Thymus (tissue), 11 donors: ENCODE measurements at regions not wholly inside any gene's neighbourhood (a gene's known extent, or its start where the extent isn't known, plus 50 kb on each side); places are given as distances from the start of the nearest gene placed in this dataset.

Experiments
- DNase-seq, 9 donors: peaks; one replicate each; pipeline ENCODE4 v3.0.0-alpha.2; 2013; ENCODE audit warnings: low spot score in 9 of 9, low read depth in 6 of 9, missing footprints in 1 of 9
- H3K27ac ChIP-seq, 2 donors: one replicate each; pipeline ENCODE4 v1.5.1; 2013; ENCODE audit warnings: control low read depth in 1 of 2, low read depth in 1 of 2, low read length in 1 of 2, mild to moderate bottlenecking in 1 of 2, moderate library complexity in 1 of 2
- H3K27me3 ChIP-seq, 2 donors: one replicate each; pipeline ENCODE4 v1.5.1; 2013; ENCODE audit warnings: low read length in 1 of 2; ENCODE audit not compliant: control insufficient read depth in 2 of 2, insufficient read depth in 1 of 2
- H3K36me3 ChIP-seq, 2 donors: one replicate each; pipeline ENCODE4 v1.5.1; 2013; ENCODE audit warnings: low read length in 1 of 2, mild to moderate bottlenecking in 1 of 2, moderate library complexity in 1 of 2; ENCODE audit not compliant: control insufficient read depth in 2 of 2, insufficient read depth in 2 of 2
- H3K4me1 ChIP-seq, 2 donors: one replicate each; pipeline ENCODE4 v1.5.1; 2013; ENCODE audit warnings: low read length in 2 of 2; ENCODE audit not compliant: control insufficient read depth in 2 of 2, insufficient read depth in 2 of 2
- H3K4me3 ChIP-seq, 2 donors: one replicate each; pipeline ENCODE4 v1.5.1; 2013; ENCODE audit warnings: low read length in 2 of 2, control low read depth in 1 of 2, mild to moderate bottlenecking in 1 of 2
- H3K9me3 ChIP-seq, 2 donors: one replicate each; pipeline ENCODE4 v1.5.1; 2013; ENCODE audit warnings: low read length in 1 of 2, mild to moderate bottlenecking in 1 of 2; ENCODE audit not compliant: control insufficient read depth in 2 of 2, insufficient read depth in 1 of 2
- WGBS: extraction: QIAGEN DNeasy Blood & Tissue Kit; methylation state at CpG from one replicate; pipeline ENCODE4 v1.1.7; 2013; 5-methylcytosine and 5-hydroxymethylcytosine counted together
- donor health status: healthy.

- H3K4me3 ChIP-seq = no peak overlapping the region
- peaks cover 0 to 5% of the 10 kb centered on the region in 2 donors for H3K4me1 ChIP-seq
- no peaks in the 10 kb centered on the region for H3K27me3 ChIP-seq
- H3K9me3 ChIP-seq = no peaks in the 10 kb centered on the region
- H3K36me3 ChIP-seq = no peaks in the 10 kb centered on the region
- 94% methylated on average over 49 of the region's 49 CpGs for whole genome bisulfite sequencing
- no peak overlapping the region for H3K27ac ChIP-seq
- no peak for DNase-seq
These were observed 350.6 kb downstream of the ETS1 start for GRCh38 chr11:128236506-128237498.

DNA sequence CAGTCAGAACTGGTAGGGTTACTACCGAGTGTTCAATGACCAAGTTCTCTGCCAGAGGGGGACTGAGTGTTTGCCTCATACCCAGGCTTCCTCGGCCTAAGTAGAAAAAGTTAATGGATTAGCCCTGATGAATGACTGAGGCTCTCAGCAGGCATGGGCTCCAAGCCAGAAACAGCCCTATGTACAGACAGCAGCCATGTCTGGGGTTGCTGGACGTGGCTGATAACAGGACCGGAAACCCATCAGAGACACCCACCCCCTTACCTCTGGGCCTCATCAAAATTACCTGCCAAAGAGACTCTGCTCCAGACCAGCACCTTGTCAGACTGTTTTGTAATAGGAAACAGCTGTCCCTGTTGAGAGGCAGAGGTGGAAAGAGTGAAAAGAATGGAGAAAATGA lies 351.4 kb downstream of the ETS1 start:
- DNase-seq = no peak
- Histone ChIP-seq H3K4me1 (peaks cover 0 to 5% of the 10 kb centered on the region in 2 donors), H3K4me3 (no peak overlapping the region), H3K9me3 (no peaks in the 10 kb centered on the region), H3K36me3 (no peaks in the 10 kb centered on the region), H3K27me3 (no peaks in the 10 kb centered on the region), H3K27ac (no peak overlapping the region)
- 44% methylated on average over 4 of the region's 4 CpGs for WGBS

DNA sequence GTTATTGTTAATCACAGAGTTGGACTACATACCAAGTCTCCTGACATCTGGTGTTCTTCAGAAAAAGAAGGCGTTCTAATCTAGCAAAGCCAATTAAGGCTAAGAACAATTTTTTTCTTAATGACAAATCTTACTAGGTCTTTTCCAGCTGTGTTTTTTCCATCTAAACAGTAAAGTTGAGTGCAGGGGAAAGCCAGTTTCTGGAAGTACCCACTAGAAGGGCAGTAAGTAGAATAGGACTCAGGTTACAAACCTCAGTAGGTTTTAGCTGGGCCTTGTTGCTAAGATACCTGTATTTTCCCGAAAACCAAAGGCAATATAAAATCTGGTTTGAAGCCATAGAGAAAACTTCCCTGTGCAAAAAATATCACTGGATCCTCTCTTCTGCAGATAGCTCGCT lies 351.9 kb downstream of the ETS1 start:
- H3K4me1 ChIP-seq = peaks cover 0 to 5% of the 10 kb centered on the region in 2 donors
- H3K36me3 ChIP-seq = no peaks in the 10 kb centered on the region
- no peak for DNase-seq
- no peaks in the 10 kb centered on the region for H3K27me3 ChIP-seq
- no peaks in the 10 kb centered on the region for H3K9me3 ChIP-seq
- no peak overlapping the region for H3K4me3 ChIP-seq
- WGBS = 94% methylated on average over 3 of the region's 3 CpGs
- H3K27ac ChIP-seq = no peak overlapping the region

- H3K36me3 ChIP-seq = no peaks in the 10 kb centered on the region
These were observed 353.2 kb downstream of the ETS1 start for GRCh38 chr11:128234143-128234542.

DNA sequence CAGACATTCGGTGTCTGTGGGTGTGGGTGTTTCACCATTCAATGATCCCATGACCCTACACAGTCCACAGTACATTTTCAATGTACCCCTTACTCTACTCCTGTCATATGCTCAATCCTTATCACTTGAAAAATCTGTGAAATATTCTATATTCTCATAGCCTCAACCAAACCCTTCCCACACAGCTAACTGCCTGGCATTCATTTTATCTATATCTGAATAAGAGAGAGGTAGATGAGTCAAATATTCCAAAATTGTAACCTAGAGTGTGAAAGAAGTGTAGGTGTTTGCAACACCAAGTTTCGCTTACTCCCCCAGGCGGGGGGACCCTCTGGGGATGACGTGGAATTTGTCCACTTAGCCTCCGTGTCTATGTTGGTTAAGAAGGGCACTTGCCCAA lies 354.8 kb downstream of the ETS1 start:
- Histone ChIP-seq H3K27me3 (no peaks in the 10 kb centered on the region), H3K9me3 (no peaks in the 10 kb centered on the region), H3K4me3 (no peak overlapping the region), H3K27ac (no peak overlapping the region), H3K36me3 (no peaks in the 10 kb centered on the region), H3K4me1 (no peaks in the 10 kb centered on the region)
- DNase-seq = no peak
- 86% methylated on average over 5 of the region's 5 CpGs for WGBS

More at GRCh38 chr11:128234143-128234542, 353.2 kb downstream of the ETS1 start:
- Histone ChIP-seq H3K4me3 (no peak overlapping the region), H3K27ac (no peak overlapping the region), H3K27me3 (no peaks in the 10 kb centered on the region), H3K4me1 (peaks cover 0 to 2% of the 10 kb centered on the region in 2 donors), H3K9me3 (no peaks in the 10 kb centered on the region)
- no peak for DNase-seq
- 98% methylated on average over 6 of the region's 6 CpGs for WGBS

DNA sequence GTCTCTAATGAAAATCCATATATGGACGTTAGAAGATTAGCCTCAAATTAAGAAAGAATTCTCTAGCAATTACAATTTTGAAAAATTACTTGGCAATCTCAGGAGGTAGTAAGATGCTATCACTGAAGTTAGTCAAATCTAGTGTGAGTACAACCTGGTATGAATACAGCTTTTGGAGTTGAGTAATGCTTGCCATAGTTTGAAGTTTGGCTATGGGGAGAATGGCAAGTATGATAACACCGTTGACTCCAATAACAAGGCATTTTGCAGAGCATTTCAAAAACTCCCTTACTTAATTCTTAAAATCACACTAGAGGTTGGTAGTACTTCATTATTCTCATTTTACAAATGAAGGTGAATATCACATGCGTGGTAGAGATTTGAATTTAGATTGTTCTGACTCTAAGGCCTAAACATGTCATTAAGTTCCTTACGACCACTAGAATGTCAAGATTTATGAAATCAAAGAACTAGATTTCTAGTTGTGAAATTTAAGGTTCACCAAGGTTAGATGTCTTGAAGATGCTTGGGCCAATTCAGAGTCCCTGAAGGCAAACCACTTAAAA lies 355.4 kb downstream of the ETS1 start:
- WGBS = 97% methylated on average over 4 of the region's 4 CpGs
- H3K4me1 ChIP-seq = no peaks in the 10 kb centered on the region
- no peak overlapping the region for H3K4me3 ChIP-seq
- H3K9me3 ChIP-seq = no peaks in the 10 kb centered on the region
- no peak overlapping the region for H3K27ac ChIP-seq
- H3K27me3 ChIP-seq = no peaks in the 10 kb centered on the region
- H3K36me3 ChIP-seq = no peaks in the 10 kb centered on the region
- no peak for DNase-seq

GRCh38 chr11:128227466-128227865 lies 359.9 kb downstream of the ETS1 start:
- Histone ChIP-seq H3K27ac (no peak overlapping the region), H3K4me3 (no peak overlapping the region), H3K36me3 (no peaks in the 10 kb centered on the region), H3K9me3 (no peaks in the 10 kb centered on the region), H3K27me3 (no peaks in the 10 kb centered on the region), H3K4me1 (no peaks in the 10 kb centered on the region)
- no peak for DNase-seq
- 97% methylated on average over 3 of the region's 3 CpGs for WGBS

- 91% methylated on average over 7 of the region's 7 CpGs for WGBS
- Histone ChIP-seq H3K27ac (no peak overlapping the region), H3K4me3 (no peak overlapping the region), H3K27me3 (no peaks in the 10 kb centered on the region), H3K9me3 (no peaks in the 10 kb centered on the region), H3K36me3 (no peaks in the 10 kb centered on the region), H3K4me1 (no peaks in the 10 kb centered on the region)
- no peak for DNase-seq
These were observed 361.1 kb downstream of the ETS1 start for GRCh38 chr11:128226106-128226716.

- H3K36me3 ChIP-seq = no peaks in the 10 kb centered on the region
- WGBS = 88% methylated on average over 5 of the region's 5 CpGs
- no peak overlapping the region for H3K4me3 ChIP-seq
These were observed 365.0 kb downstream of the ETS1 start for GRCh38 chr11:128222245-128222884.

More at GRCh38 chr11:128222245-128222884, 365.0 kb downstream of the ETS1 start:
- DNase-seq = no peak
- Histone ChIP-seq H3K4me1 (no peaks in the 10 kb centered on the region), H3K9me3 (no peaks in the 10 kb centered on the region), H3K27ac (no peak overlapping the region), H3K27me3 (no peaks in the 10 kb centered on the region)
